Mesenchymal stem cell (in vitro differentiated cells and primary cell): ENCODE measurements at regions not wholly inside any gene's neighbourhood (a gene's known extent, or its start where the extent isn't known, plus 50 kb on each side); places are given as distances from the start of the nearest gene placed in this dataset.
A peak's percentile ranks its signal among the peaks of the same experiment; 100 is the strongest.

Experiments used
- DNase-seq: peaks from one replicate; pipeline ENCODE4 v3.0.0-alpha.2; 2013
- H2AFZ ChIP-seq: one replicate; pipeline ENCODE4 v1.6.1; 2013; ENCODE audit warnings: low read depth, mild to moderate bottlenecking, control low read depth, inconsistent platforms, low read length, moderate library complexity
- H2AK5ac ChIP-seq: 2 replicates; pipeline ENCODE4 v1.6.1; 2013; ENCODE audit warnings: low read length, moderate library complexity, mild to moderate bottlenecking, inconsistent platforms; ENCODE audit not compliant: severe bottlenecking
- H2BK120ac ChIP-seq: one replicate; pipeline ENCODE4 v1.6.1; 2013; ENCODE audit warnings: low read depth, mild to moderate bottlenecking, inconsistent platforms, low read length, moderate library complexity
- H2BK12ac ChIP-seq, 2 experiments: one replicate each; pipeline ENCODE4 v1.6.1; 2013; ENCODE audit warnings: inconsistent platforms in 2 of 2, low read length in 2 of 2, mild to moderate bottlenecking in 2 of 2, moderate library complexity in 2 of 2, control low read depth in 1 of 2
- H2BK15ac ChIP-seq: one replicate; pipeline ENCODE4 v1.6.1; 2013; ENCODE audit warnings: mild to moderate bottlenecking, low read depth, inconsistent platforms; ENCODE audit not compliant: poor library complexity, severe bottlenecking
- H2BK5ac ChIP-seq: 2 replicates; pipeline ENCODE4 v1.6.1; 2013; ENCODE audit warnings: low read depth, mild to moderate bottlenecking, low read length, control low read depth, inconsistent platforms; ENCODE audit not compliant: poor library complexity, severe bottlenecking
- H3K14ac ChIP-seq, 2 experiments: one replicate each; pipeline ENCODE4 v1.6.1; 2013; ENCODE audit warnings: inconsistent platforms in 2 of 2, low read length in 2 of 2, control low read depth in 1 of 2, mild to moderate bottlenecking in 1 of 2, moderate library complexity in 1 of 2
- H3K18ac ChIP-seq, 2 experiments: one replicate each; pipeline ENCODE4 v1.6.1; 2013; ENCODE audit warnings: inconsistent platforms in 2 of 2, low read length in 2 of 2, control low read depth in 1 of 2, low read depth in 1 of 2, mild to moderate bottlenecking in 1 of 2
- H3K23ac ChIP-seq, 2 experiments: one replicate each; pipeline ENCODE4 v1.6.1; 2013; ENCODE audit warnings: inconsistent platforms in 2 of 2, low read length in 2 of 2, mild to moderate bottlenecking in 2 of 2, moderate library complexity in 2 of 2, control low read depth in 1 of 2
- H3K27ac ChIP-seq: 2 replicates; pipeline ENCODE4 v1.5.1; 2013; ENCODE audit warnings: mild to moderate bottlenecking, moderate library complexity, low read length, control low read depth, inconsistent platforms; ENCODE audit not compliant: poor library complexity, severe bottlenecking
- H3K27me3 ChIP-seq, 2 experiments: 2 replicates each; pipeline versions ENCODE4 v1.6.1 to v1.7.0; 2013; ENCODE audit warnings: low read length in 2 of 2, mild to moderate bottlenecking in 2 of 2, moderate library complexity in 2 of 2, control low read depth in 1 of 2, inconsistent platforms in 1 of 2; ENCODE audit not compliant: control insufficient read depth in 1 of 2, insufficient read depth in 1 of 2
- H3K36me3 ChIP-seq, 2 experiments: 2 replicates each; pipeline versions ENCODE4 v1.6.1 to v1.7.0; 2013; ENCODE audit warnings: low read length in 2 of 2, control low read depth in 1 of 2, inconsistent platforms in 1 of 2, low read depth in 1 of 2, mild to moderate bottlenecking in 1 of 2; ENCODE audit not compliant: insufficient read depth in 2 of 2, control insufficient read depth in 1 of 2
- H3K4ac ChIP-seq, 2 experiments: one replicate each; pipeline ENCODE4 v1.6.1; 2013; ENCODE audit warnings: inconsistent platforms in 2 of 2, low read length in 2 of 2, mild to moderate bottlenecking in 2 of 2, moderate library complexity in 2 of 2, control low read depth in 1 of 2, low read depth in 1 of 2
- H3K4me1 ChIP-seq: 2 replicates; pipeline ENCODE4 v1.6.1; 2013; ENCODE audit warnings: low read depth, low read length, control low read depth; ENCODE audit not compliant: control insufficient read depth, insufficient read depth
- H3K4me2 ChIP-seq: 2 replicates; pipeline ENCODE4 v1.6.1; 2013; ENCODE audit warnings: low read length, mild to moderate bottlenecking, inconsistent platforms; ENCODE audit not compliant: poor library complexity, severe bottlenecking
- H3K4me3 ChIP-seq, 2 experiments: 2 replicates each; pipeline versions ENCODE4 v1.5.1 to v1.7.0; 2013; ENCODE audit warnings: low read length in 2 of 2, mild to moderate bottlenecking in 2 of 2, control low read depth in 1 of 2, low read depth in 1 of 2; ENCODE audit not compliant: insufficient read depth in 1 of 2
- H3K79me1 ChIP-seq: replicated peaks from 2 replicates; pipeline ENCODE4 v1.6.1; 2013; ENCODE audit warnings: mild to moderate bottlenecking, control low read depth, low read length, inconsistent platforms; ENCODE audit not compliant: poor library complexity, severe bottlenecking
- H3K9ac ChIP-seq: 2 replicates; pipeline ENCODE4 v1.7.0; 2013; ENCODE audit warnings: mild to moderate bottlenecking, low read length, moderate library complexity
- H3K9me3 ChIP-seq: 2 replicates; pipeline ENCODE4 v1.7.0; 2013; ENCODE audit warnings: mild to moderate bottlenecking, low read length; ENCODE audit not compliant: control insufficient read depth
- H4K8ac ChIP-seq: one replicate; pipeline ENCODE4 v1.6.1; 2013; ENCODE audit warnings: inconsistent platforms, mild to moderate bottlenecking, low read length, moderate library complexity
- H4K91ac ChIP-seq: one replicate; pipeline ENCODE4 v1.6.1; 2013; ENCODE audit warnings: mild to moderate bottlenecking, low read length, inconsistent platforms
- WGBS: methylation state at CpG from one replicate; pipeline ENCODE4 v1.1.7; 2013; ENCODE audit warnings: mixed read lengths; 5-methylcytosine and 5-hydroxymethylcytosine counted together

GRCh38 chr7:93725954-93726353 lies 151.4 kb upstream of the CALCR start:
- no peak overlapping the region for H3K4me3 ChIP-seq
- no peak overlapping the region for H3K14ac ChIP-seq
- no peak overlapping the region for H3K9ac ChIP-seq
- no peak overlapping the region for H4K8ac ChIP-seq
- 94% methylated on average over 2 of the region's 4 CpGs for WGBS
- no peak for DNase-seq
- no peak overlapping the region for H3K4ac ChIP-seq
- H3K36me3 ChIP-seq = no peaks in the 10 kb centered on the region
- H3K27me3 ChIP-seq = peaks cover 0 to under 1% of the 10 kb centered on the region in 2 experiments
- H2BK5ac ChIP-seq = no peak overlapping the region
- no peak overlapping the region for H2AK5ac ChIP-seq
- H2BK12ac ChIP-seq = no peak overlapping the region
- no peak overlapping the region for H2BK120ac ChIP-seq
- no peak overlapping the region for H3K27ac ChIP-seq
- no peak overlapping the region for H3K4me2 ChIP-seq
- H3K18ac ChIP-seq = no peak overlapping the region
- peaks cover 1% of the 10 kb centered on the region for H3K4me1 ChIP-seq
- no peak overlapping the region for H3K23ac ChIP-seq
- H3K79me1 ChIP-seq = no peaks in the 10 kb centered on the region
- no peaks in the 10 kb centered on the region for H3K9me3 ChIP-seq
- H2BK15ac ChIP-seq = no peak overlapping the region
- H4K91ac ChIP-seq = no peak overlapping the region
- H2AFZ ChIP-seq = no peak overlapping the region

GRCh38 chr7:93723424-93724124 lies 149.1 kb upstream of the CALCR start:
- H3K4me3 ChIP-seq = no peak overlapping the region
- H2AFZ ChIP-seq = no peak overlapping the region
- no peaks in the 10 kb centered on the region for H3K79me1 ChIP-seq
- H2BK5ac ChIP-seq = no peak overlapping the region
- H2AK5ac ChIP-seq = peak overlapping the region; percentile 86
- 70% methylated on average over 3 of the region's 3 CpGs for WGBS
- H3K27ac ChIP-seq = no peak overlapping the region
- no peak overlapping the region for H2BK12ac ChIP-seq
- no peak overlapping the region for H3K9ac ChIP-seq
- no peak for DNase-seq
- no peaks in the 10 kb centered on the region for H3K9me3 ChIP-seq
- H4K8ac ChIP-seq = no peak overlapping the region
- H3K18ac ChIP-seq = no peak overlapping the region
- no peak overlapping the region for H4K91ac ChIP-seq
- H3K4me2 ChIP-seq = no peak overlapping the region
- peak overlapping the region in 1 of 2 experiments; percentile 28 for H3K14ac ChIP-seq
- H3K23ac ChIP-seq = no peak overlapping the region
- H3K4me1 ChIP-seq = no peaks in the 10 kb centered on the region
- H3K27me3 ChIP-seq = no peaks in the 10 kb centered on the region
- H3K4ac ChIP-seq = no peak overlapping the region
- H2BK15ac ChIP-seq = no peak overlapping the region
- no peaks in the 10 kb centered on the region for H3K36me3 ChIP-seq
- no peak overlapping the region for H2BK120ac ChIP-seq

- Histone ChIP-seq H2BK15ac (no peak overlapping the region), H2AK5ac (no peak overlapping the region), H3K9me3 (no peaks in the 10 kb centered on the region), H3K18ac (no peak overlapping the region), H2BK5ac (no peak overlapping the region), H3K4me3 (no peak overlapping the region), H2AFZ (no peak overlapping the region), H3K27ac (peak overlapping the region; percentile 91), H4K91ac (no peak overlapping the region), H3K27me3 (no peaks in the 10 kb centered on the region), H3K4me1 (no peaks in the 10 kb centered on the region), H3K14ac (no peak overlapping the region), H3K4ac (no peak overlapping the region), H3K4me2 (no peak overlapping the region), H3K79me1 (no peaks in the 10 kb centered on the region), H3K9ac (no peak overlapping the region), H3K23ac (no peak overlapping the region), H4K8ac (no peak overlapping the region), H2BK12ac (no peak overlapping the region), H3K36me3 (no peaks in the 10 kb centered on the region), H2BK120ac (no peak overlapping the region)
- no peak for DNase-seq
Measured at GRCh38 chr7:93720106-93720505, 145.6 kb upstream of the CALCR start.

GRCh38 chr7:93719546-93719945 lies 145.0 kb upstream of the CALCR start:
- Histone ChIP-seq H2BK12ac (no peak overlapping the region), H4K8ac (no peak overlapping the region), H2AK5ac (no peak overlapping the region), H3K9ac (no peak overlapping the region), H2BK120ac (no peak overlapping the region), H3K79me1 (no peaks in the 10 kb centered on the region), H3K14ac (no peak overlapping the region), H2BK15ac (no peak overlapping the region), H4K91ac (no peak overlapping the region), H3K36me3 (no peaks in the 10 kb centered on the region), H3K9me3 (no peaks in the 10 kb centered on the region), H2BK5ac (no peak overlapping the region), H3K27ac (peak overlapping the region; percentile 91), H2AFZ (no peak overlapping the region), H3K4me3 (no peak overlapping the region), H3K27me3 (no peaks in the 10 kb centered on the region), H3K23ac (no peak overlapping the region), H3K18ac (no peak overlapping the region), H3K4me1 (no peaks in the 10 kb centered on the region), H3K4me2 (no peak overlapping the region), H3K4ac (no peak overlapping the region)
- 3% methylated on average over 1 of the region's 1 CpG for whole genome bisulfite sequencing
- peak; percentile 94 for DNase-seq
